NCI-H526 treated with DMSO at 0.1 percent for 48 hours (cell line): ENCODE measurements at regions not wholly inside any gene's neighbourhood (a gene's known extent, or its start where the extent isn't known, plus 50 kb on each side); places are given as distances from the start of the nearest gene placed in this dataset.
"Not testable (repeated sequence)": the region's sequence is repeated elsewhere in the genome, so short reads cannot be mapped to it uniquely, and the experiment has no call there.

Experiments
- DNase-seq: peaks from one replicate; lab custom pipeline; 2025; lab: John Stamatoyannopoulos, UW

DNA sequence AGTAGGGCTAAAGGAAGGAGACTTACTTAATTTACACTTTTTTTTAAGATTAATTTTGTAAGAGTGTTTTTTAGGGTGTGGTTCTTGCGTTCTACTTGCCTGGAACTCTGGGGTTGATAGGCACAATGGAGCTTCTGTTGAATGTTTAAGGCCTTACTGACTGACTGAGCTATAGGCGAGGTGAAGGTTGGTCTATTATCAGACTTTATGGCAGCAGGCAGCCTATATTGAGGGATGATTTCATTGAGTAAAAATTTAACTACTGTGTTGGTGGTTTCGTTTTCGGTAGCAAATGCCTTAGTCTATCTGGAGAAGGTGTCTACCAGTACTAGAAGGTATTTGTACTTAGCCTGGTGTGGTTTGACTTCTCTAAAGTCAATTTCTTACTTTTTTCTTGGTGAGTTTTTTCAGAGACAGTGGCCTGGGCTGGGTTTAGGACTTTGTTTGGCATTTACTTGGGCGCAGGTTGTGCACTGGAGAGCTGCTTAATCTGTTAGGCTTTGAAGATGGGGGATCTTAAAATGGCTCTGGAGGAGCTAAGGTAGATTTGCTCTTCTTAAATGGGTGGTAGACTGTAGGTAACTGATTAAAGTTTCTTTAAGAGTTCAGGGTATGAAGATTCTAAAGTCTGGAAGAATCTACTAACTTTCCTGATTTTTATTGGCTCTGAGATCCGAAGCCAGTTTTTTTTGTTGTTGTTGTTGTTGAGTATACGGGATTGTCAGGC, 164.5 kb upstream of the CCZ1B start:
- not testable (repeated sequence) for DNase-seq

- DNase-seq: not testable (repeated sequence)
These were observed 165.1 kb upstream of the CCZ1B start for GRCh38 chr7:6991169-6991611.

DNA sequence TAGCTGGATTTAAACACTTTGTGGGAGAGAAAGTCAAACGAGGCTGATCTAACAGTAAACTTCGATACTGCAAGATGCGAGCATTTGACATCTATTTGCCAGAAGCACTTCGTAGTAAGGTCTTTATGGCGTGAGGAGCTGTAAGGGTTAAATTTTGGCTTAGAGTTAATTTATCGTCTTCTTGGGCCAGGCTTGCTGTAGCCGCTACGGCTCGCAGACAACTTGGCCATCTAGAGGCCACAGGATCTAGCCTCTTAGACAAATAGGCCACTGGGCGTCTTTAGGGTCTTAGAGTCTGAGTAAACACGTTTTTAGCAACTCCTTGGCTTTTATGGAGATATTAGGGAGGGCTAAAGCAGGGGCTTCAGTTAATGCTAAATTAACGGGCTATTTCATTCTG, 165.6 kb upstream of the CCZ1B start:
- not testable (repeated sequence) for DNase-seq

- DNase-seq: not testable (repeated sequence)
These were observed 166.1 kb upstream of the CCZ1B start for GRCh38 chr7:6992133-6992532.

DNA sequence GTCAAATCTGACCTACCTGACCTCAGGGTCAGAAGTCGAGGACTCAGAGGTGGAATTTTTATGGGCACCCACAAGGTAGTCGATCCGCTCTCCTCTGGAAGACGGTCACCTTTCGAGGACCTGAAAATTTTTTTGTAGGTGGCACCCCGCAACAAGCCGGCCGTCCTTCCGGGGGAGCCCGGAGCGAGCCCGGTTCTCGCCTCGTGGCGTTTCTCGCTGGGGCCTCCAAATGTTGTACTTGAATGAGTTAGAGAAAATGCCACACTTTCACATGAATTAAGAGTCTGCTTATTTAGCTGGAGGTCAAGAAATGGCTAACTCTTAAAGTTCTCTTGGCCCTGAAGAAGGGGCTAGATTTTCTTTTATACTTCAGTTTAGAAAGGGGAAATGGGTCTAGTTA, 169.0 kb upstream of the CCZ1B start:
- DNase-seq: not testable (repeated sequence)

DNA sequence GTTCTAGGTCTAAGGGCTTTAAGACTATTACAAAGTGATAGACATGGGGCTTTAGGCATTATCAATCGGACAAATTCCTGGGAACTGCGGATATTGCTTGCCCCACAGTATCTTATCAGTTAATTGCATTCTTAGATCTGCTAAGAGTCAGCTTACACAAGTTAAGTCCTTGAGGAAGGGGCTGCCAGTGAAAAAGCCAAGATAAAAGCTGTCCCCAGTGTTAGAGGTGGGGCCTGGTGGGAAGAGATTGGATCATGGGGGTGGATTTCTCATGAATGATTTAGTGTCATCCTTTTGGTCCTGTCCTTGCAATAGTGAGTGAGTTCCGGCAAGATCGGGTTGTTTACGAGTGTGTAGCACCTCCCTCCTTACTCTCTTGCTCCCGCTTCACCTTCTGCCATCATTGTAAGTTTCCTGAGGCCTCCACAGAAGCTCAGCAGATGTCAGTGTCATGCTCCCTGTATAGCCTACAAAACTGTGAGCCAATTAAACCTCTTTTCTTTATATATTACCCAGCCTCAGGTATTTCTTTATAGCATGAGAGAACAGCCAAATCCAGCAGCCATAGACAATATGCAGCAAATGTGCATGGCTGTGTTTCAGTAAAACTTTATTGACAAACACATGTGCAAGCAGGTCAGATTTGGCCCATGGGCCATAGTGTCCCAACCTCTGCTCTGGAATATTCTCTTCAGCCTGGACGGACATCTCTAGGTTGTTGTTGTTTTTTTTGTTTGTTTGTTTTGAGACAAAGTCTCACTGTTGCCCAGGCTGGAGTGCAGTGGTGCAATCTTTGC, 169.6 kb upstream of the CCZ1B start:
- DNase-seq: not testable (repeated sequence)

- DNase-seq: not testable (repeated sequence)
These were observed 173.1 kb upstream of the CCZ1B start for GRCh38 chr7:6999067-6999666.

DNA sequence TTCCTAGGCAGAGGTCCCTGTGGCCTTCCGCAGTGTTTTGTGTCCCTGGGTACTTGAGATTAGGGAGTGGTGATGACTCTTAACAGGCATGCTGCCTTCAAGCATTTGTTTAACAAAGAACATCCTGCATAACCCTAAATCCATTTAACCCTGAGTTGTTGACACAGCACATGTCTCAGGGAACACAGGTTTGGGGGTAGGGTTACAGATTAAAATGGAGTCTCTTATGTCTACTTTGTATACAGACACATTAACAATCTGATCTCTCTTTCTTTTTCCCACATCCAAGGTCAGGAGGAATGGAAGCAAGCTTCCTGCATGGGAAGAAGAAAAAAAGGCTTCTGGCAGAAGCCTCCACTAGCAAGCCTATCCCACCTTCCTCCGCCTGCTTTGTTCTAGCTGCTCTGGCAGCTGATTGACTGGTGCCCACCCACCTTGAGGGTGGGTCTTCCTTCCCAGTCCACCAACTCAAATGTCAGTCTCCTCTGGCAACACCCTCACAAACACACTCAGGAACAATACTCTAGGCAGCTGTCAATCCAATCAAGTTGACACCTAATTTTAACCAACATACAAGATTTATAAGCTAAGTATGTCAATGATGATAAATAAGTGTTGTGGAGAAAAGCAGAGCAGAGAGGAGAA, 176.5 kb upstream of the CCZ1B start:
- no peak for DNase-seq

GRCh38 chr7:7005303-7005702, 177.0 kb upstream of the C1GALT1 start:
- no peak for DNase-seq

DNA sequence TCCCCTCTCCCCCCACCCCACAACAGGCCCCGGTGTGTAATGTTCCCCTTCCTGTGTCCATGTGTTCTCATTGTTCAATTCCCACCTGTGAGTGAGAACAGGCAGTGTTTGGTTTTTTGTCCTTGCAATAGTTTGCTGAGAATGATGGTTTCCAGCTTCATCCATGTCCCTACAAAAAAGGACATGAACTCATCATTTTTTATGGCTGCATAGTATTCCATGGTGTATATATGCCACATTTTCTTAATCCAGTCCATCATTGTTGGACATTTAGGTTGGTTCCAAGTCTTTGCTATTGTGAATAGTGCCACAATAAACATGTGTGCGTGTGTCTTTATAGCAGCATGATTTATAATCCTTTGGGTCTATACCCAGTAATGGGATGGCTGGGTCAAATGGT, 176.4 kb upstream of the C1GALT1 start:
- DNase-seq: not testable (repeated sequence)

DNA sequence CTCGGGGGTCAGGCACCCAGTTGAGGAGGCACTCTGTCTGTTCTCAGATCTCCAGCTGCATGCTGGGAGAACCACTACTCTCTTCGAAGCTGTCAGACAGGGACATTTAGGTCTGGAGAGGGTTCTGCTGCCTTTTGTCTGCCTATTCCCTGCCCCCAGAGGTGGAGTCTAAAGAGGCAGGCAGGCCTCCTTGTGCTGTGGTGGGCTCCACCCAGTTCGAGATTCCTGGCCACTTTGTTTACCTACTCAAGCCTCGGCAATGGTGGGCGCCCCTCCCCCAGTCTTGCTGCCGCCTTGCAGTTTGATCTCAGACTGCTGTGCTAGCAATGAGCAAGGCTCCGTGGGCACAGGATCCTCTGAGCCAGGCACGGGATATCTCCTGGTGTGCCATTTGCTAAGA, 171.1 kb upstream of the C1GALT1 start:
- DNase-seq: not testable (repeated sequence)

DNA sequence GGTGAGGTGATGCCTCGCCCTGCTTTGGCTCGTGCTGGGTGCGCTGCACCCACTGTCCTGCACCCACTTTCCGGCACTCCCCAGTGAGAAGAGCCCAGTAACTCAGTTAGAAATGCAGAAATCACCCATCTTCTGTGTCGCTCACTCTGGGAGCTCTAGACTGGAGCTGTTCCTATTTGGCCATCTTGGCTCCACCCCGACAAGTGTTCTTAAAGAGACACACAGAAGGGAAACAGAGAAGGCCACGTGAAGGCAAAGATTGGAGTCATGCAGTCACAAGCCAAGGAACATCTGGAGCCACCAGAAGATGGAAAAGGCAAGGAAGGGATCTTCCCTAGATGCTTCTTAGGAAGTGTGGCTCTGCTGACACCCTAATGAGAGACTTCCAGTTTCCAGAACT, 170.6 kb upstream of the C1GALT1 start:
- DNase-seq: not testable (repeated sequence)

DNA sequence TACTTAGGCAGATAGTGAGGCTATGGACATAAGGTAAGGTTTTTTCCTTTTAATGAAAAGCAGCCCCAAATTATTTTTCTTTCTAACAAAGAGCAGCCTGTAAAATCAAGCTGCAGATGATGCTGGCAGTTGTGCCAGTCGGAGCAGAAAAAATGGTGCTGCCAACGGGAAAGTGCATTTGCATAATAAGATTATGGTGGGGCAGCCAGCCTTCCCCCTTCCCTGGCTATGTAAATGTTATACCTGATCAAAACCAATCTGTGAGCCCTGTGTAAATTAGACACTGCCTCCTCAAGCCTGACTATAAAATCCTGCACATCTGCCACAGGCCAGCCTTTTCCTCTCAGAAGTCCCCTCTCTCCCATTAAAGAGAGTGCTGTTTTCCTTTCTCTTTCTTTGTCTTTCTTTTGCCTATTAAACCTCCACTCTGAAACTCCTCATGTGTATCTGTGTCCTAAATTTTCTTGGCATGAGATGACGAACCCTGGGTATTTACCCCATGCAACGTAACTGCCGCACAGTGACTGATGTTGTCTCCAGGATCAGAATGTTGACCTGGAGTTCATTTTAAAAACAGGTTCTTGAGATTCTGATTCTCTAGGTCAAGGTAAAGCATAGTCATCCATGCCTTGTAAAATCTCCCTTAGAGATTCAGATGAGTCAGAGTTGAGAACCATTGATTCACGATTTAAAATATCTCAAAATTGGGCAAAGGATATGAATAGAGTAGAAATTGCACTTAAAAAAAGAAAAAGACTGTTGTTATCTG, 167.3 kb upstream of the C1GALT1 start:
- peak; percentile 93 for DNase-seq

- no peak for DNase-seq
These were observed 164.6 kb upstream of the C1GALT1 start for GRCh38 chr7:7017707-7018280.

GRCh38 chr7:7018290-7018689, 164.1 kb upstream of the C1GALT1 start:
- DNase-seq: no peak

DNA sequence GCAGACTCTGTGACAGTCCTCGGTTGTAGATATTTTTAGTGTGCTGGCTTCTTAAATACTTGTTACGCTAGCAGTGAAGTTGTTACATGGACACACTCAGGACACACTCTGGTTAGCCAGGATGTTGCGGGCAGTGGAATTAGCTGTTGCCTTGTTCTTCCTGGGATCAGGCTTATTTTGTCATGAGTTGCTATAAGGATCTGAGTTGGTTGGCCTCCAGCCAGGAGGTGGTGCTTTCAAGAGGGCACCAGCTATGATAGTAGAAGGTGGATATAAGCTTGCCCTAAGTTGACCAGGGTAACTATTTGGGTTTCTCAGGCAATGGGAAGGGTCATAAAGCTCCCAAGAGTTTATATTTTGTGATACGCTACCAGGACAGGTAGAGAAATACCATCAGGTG, 150.1 kb upstream of the C1GALT1 start:
- no peak for DNase-seq

GRCh38 chr7:7035851-7036250, 146.5 kb upstream of the C1GALT1 start:
- DNase-seq: no peak

- not testable (repeated sequence) for DNase-seq
These were observed 140.0 kb upstream of the C1GALT1 start for GRCh38 chr7:7042286-7042893.

GRCh38 chr7:7044806-7045205, 137.5 kb upstream of the C1GALT1 start:
- no peak for DNase-seq

GRCh38 chr7:7048213-7048612, 134.1 kb upstream of the C1GALT1 start:
- DNase-seq: no peak
